H9 (cell line): ENCODE measurements at regions not wholly inside any gene's neighbourhood (a gene's known extent, or its start where the extent isn't known, plus 50 kb on each side); places are given as distances from the start of the nearest gene placed in this dataset.

Experiments used
- DNase-seq: peaks from one replicate; pipeline ENCODE4 v3.0.0-alpha.2; 2017
- H2AFZ ChIP-seq: one replicate; pipeline ENCODE4 v1.6.1; 2013; ENCODE audit warnings: mild to moderate bottlenecking, low read length, control low read depth, moderate library complexity
- H2AK5ac ChIP-seq: 2 replicates; pipeline ENCODE4 v1.6.1; 2013; ENCODE audit warnings: low read length, control low read depth, mixed read lengths; ENCODE audit not compliant: insufficient read length
- H2BK120ac ChIP-seq: one replicate; pipeline ENCODE4 v1.6.1; 2013; ENCODE audit warnings: low read depth, mild to moderate bottlenecking, low read length, control low read depth, inconsistent platforms; ENCODE audit not compliant: poor library complexity, severe bottlenecking
- H2BK12ac ChIP-seq: 2 replicates; pipeline ENCODE4 v1.6.1; 2013; ENCODE audit warnings: low read length, control low read depth, mixed read lengths, low read depth; ENCODE audit not compliant: insufficient read length
- H2BK15ac ChIP-seq: 2 replicates; pipeline ENCODE4 v1.6.1; 2013; ENCODE audit warnings: low read depth, low read length, control low read depth
- H2BK20ac ChIP-seq: one replicate; pipeline ENCODE4 v1.6.1; 2013; ENCODE audit warnings: low read depth, mild to moderate bottlenecking, low read length, control low read depth, inconsistent platforms; ENCODE audit not compliant: poor library complexity, severe bottlenecking
- H2BK5ac ChIP-seq: 2 replicates; pipeline ENCODE4 v1.6.1; 2013; ENCODE audit warnings: low read length, control low read depth, mixed read lengths; ENCODE audit not compliant: insufficient read length
- H3K14ac ChIP-seq: 2 replicates; pipeline ENCODE4 v1.6.1; 2013; ENCODE audit warnings: low read length, control low read depth; ENCODE audit not compliant: insufficient read depth
- H3K18ac ChIP-seq: 2 replicates; pipeline ENCODE4 v1.6.1; 2013; ENCODE audit warnings: low read depth, mild to moderate bottlenecking, mixed read lengths, low read length, control low read depth; ENCODE audit not compliant: insufficient read length
- H3K23ac ChIP-seq: 2 replicates; pipeline ENCODE4 v1.6.1; 2013; ENCODE audit warnings: low read length, control low read depth, mixed read lengths, low read depth; ENCODE audit not compliant: insufficient read length
- H3K23me2 ChIP-seq: 2 replicates; pipeline ENCODE4 v1.6.1; 2013; ENCODE audit warnings: low read depth, mild to moderate bottlenecking, mixed read lengths, low read length, control low read depth; ENCODE audit not compliant: insufficient read length, poor library complexity, severe bottlenecking
- H3K27ac ChIP-seq: 2 replicates; pipeline ENCODE4 v1.5.1; 2013; ENCODE audit warnings: low read length, control low read depth, mixed read lengths, low read depth; ENCODE audit not compliant: insufficient read length
- H3K27me3 ChIP-seq: 2 replicates; pipeline ENCODE4 v1.6.1; 2013; ENCODE audit warnings: low read length, control low read depth, inconsistent platforms; ENCODE audit not compliant: insufficient read depth
- H3K4ac ChIP-seq: 2 replicates; pipeline ENCODE4 v1.6.1; 2013; ENCODE audit warnings: low read depth, mild to moderate bottlenecking, control low read depth, inconsistent platforms, low read length, moderate library complexity
- H3K4me1 ChIP-seq: 2 replicates; pipeline ENCODE4 v1.6.1; 2013; ENCODE audit warnings: low read length, control low read depth, inconsistent platforms; ENCODE audit not compliant: insufficient read depth
- H3K4me2 ChIP-seq: 2 replicates; pipeline ENCODE4 v1.6.1; 2013; ENCODE audit warnings: low read length, control low read depth, mixed read lengths; ENCODE audit not compliant: insufficient read length, insufficient read depth
- H3K56ac ChIP-seq: 2 replicates; pipeline ENCODE4 v1.6.1; 2013; ENCODE audit warnings: low read depth, mild to moderate bottlenecking, mixed read lengths, low read length, control low read depth; ENCODE audit not compliant: insufficient read length
- H3K79me1 ChIP-seq: 2 replicates; pipeline ENCODE4 v1.6.1; 2013; ENCODE audit warnings: low read depth, mild to moderate bottlenecking, moderate library complexity, low read length, control low read depth, inconsistent platforms; ENCODE audit not compliant: insufficient read depth, poor library complexity, severe bottlenecking
- H3K79me2 ChIP-seq: 2 replicates; pipeline ENCODE4 v1.6.1; 2013; ENCODE audit warnings: low read length, control low read depth, inconsistent platforms; ENCODE audit not compliant: insufficient read depth
- H3K9ac ChIP-seq: 2 replicates; pipeline ENCODE4 v1.6.1; 2013; ENCODE audit warnings: low read length, control low read depth, mixed read lengths; ENCODE audit not compliant: insufficient read length; ENCODE audit errors: extremely low read depth
- H3K9me3 ChIP-seq: one replicate; pipeline ENCODE4 v1.6.1; 2013; ENCODE audit warnings: low read depth, low read length, inconsistent platforms; ENCODE audit not compliant: control insufficient read depth
- H3T11ph ChIP-seq: one replicate; pipeline ENCODE4 v1.6.1; 2013; ENCODE audit warnings: mild to moderate bottlenecking, low read length, control low read depth, inconsistent platforms
- H4K20me1 ChIP-seq: one replicate; pipeline ENCODE4 v1.6.1; 2013; ENCODE audit not compliant: control insufficient read depth, insufficient read length, insufficient read depth
- H4K5ac ChIP-seq: 2 replicates; pipeline ENCODE4 v1.6.1; 2013; ENCODE audit warnings: low read depth, mild to moderate bottlenecking, mixed read lengths, low read length, control low read depth; ENCODE audit not compliant: insufficient read length
- H4K8ac ChIP-seq: replicated peaks from 2 replicates; pipeline ENCODE4 v1.6.1; 2013; ENCODE audit warnings: low read length, control low read depth, mixed read lengths, low read depth; ENCODE audit not compliant: insufficient read length
- H4K91ac ChIP-seq: 2 replicates; pipeline ENCODE4 v1.6.1; 2013; ENCODE audit warnings: low read depth, mild to moderate bottlenecking, moderate library complexity, mixed read lengths, low read length, control low read depth; ENCODE audit not compliant: insufficient read length
- H3K27ac Mint-ChIP-seq, 3 experiments: 2 replicates in 2 of 3; 3 replicates in 1 of 3; pipeline ENCODE4 v1.8.0; 2020 to 2021; ENCODE audit warnings: mixed read lengths in 3 of 3, mild to moderate bottlenecking in 1 of 3, moderate library complexity in 1 of 3
- H3K27me3 Mint-ChIP-seq: 2 replicates; pipeline ENCODE4 v1.8.0; 2021; ENCODE audit warnings: low read depth, mild to moderate bottlenecking, moderate library complexity, mixed read lengths
- H3K36me3 Mint-ChIP-seq, 3 experiments: 2 replicates in 2 of 3; 3 replicates in 1 of 3; pipeline ENCODE4 v1.8.0; 2020 to 2021; ENCODE audit warnings: low read depth in 3 of 3, mixed read lengths in 3 of 3; ENCODE audit not compliant: insufficient read depth in 1 of 3
- H3K4me1 Mint-ChIP-seq, 2 experiments: 2 replicates each; pipeline ENCODE4 v1.8.0; 2020; ENCODE audit warnings: mixed read lengths in 2 of 2
- H3K4me3 Mint-ChIP-seq, 2 experiments: 2 replicates in 1 of 2; 3 replicates in 1 of 2; pipeline ENCODE4 v1.8.0; 2020 to 2021; ENCODE audit warnings: mild to moderate bottlenecking in 2 of 2, mixed read lengths in 2 of 2, moderate library complexity in 1 of 2
- H3K9me3 Mint-ChIP-seq, 2 experiments: 2 replicates in 1 of 2; 3 replicates in 1 of 2; pipeline ENCODE4 v1.8.0; 2020; ENCODE audit warnings: mild to moderate bottlenecking in 2 of 2, mixed read lengths in 2 of 2, moderate library complexity in 1 of 2
- CTCF ChIP-seq: fragments of 200-600 bp; sonication (generic); conservative IDR thresholded peaks from 3 replicates; pipeline ENCODE4 v1.8.0; 2021; ENCODE audit warnings: antibody characterized with exemption, mild to moderate bottlenecking

- Histone ChIP-seq H3K23ac (no peak overlapping the region), H3K4ac (no peak overlapping the region), H4K91ac (no peak overlapping the region), H2AFZ (no peak overlapping the region), H3K18ac (no peak overlapping the region), H4K8ac (no peak overlapping the region), H3K27ac (no peak overlapping the region), H2AK5ac (no peak overlapping the region), H3K23me2 (no peaks in the 10 kb centered on the region), H3K79me2 (no peaks in the 10 kb centered on the region), H2BK5ac (no peak overlapping the region), H3K9ac (no peak overlapping the region), H3K9me3 (no peaks in the 10 kb centered on the region), H2BK120ac (no peak overlapping the region), H3K27me3 (no peaks in the 10 kb centered on the region), H2BK20ac (no peak overlapping the region), H3K4me2 (no peak overlapping the region), H4K20me1 (no peaks in the 10 kb centered on the region), H3T11ph (no peak overlapping the region), H2BK15ac (no peak overlapping the region), H2BK12ac (no peak overlapping the region), H3K79me1 (no peaks in the 10 kb centered on the region), H4K5ac (no peak overlapping the region), H3K4me1 (no peaks in the 10 kb centered on the region), H3K56ac (no peak overlapping the region), H3K14ac (no peak overlapping the region)
- Mint-ChIP-seq H3K9me3 (no peaks in the 10 kb centered on the region), H3K4me3 (no peak overlapping the region), H3K27ac (no peak overlapping the region), H3K4me1 (peaks cover 0 to 2% of the 10 kb centered on the region in 2 experiments; a peak in 2 of 4 replicates), H3K27me3 (no peaks in the 10 kb centered on the region), H3K36me3 (no peaks in the 10 kb centered on the region)
- DNase-seq: no peak
- no peak for TF ChIP-seq CTCF
Observed at GRCh38 chr7:25482631-25483030, 254.3 kb upstream of the NPVF start.
